HepG2 (cell line): ENCODE measurements at regions not wholly inside any gene's neighbourhood (a gene's known extent, or its start where the extent isn't known, plus 50 kb on each side); places are given as distances from the start of the nearest gene placed in this dataset.

Source experiments
- BHLHE40 ChIP-seq: IDR thresholded peaks from 2 replicates; pipeline ENCODE4 v1.6.1; 2011; ENCODE audit warnings: low read length, improper control_type of control experiment
- CREB1 ChIP-seq, 2 experiments: fragments of 450-650 bp in 1 of 2; IDR thresholded peaks; 2 replicates each; pipeline ENCODE4 v1.6.1; 2016 to 2017; ENCODE audit warnings: control low read depth in 1 of 2, mild to moderate bottlenecking in 1 of 2, missing compliant biosample characterization in 1 of 2, missing genetic modification characterization in 1 of 2
- CTCF ChIP-seq: sonication (generic); formaldehyde crosslinking; IDR thresholded peaks from 2 replicates; pipeline ENCODE4 v1.5.0; 2020; ENCODE audit warnings: mild to moderate bottlenecking, missing genetic modification reagents, moderate library complexity
- GTF2F1 ChIP-seq: fragments of 150-350 bp; IDR thresholded peaks from 2 replicates; pipeline ENCODE4 v1.6.1; 2014; ENCODE audit warnings: low read length
- HMGA1 ChIP-seq: sonication (generic); formaldehyde crosslinking; conservative IDR thresholded peaks from 2 replicates; pipeline ENCODE4 v1.4.0; 2020; ENCODE audit warnings: missing genetic modification reagents
- HNRNPH1 ChIP-seq: fragments of 200-400 bp; formaldehyde crosslinking; optimal IDR thresholded peaks from 2 replicates; pipeline ENCODE3; 2017; ENCODE audit warnings: mild to moderate bottlenecking, low read depth, low read length
- KLF16 ChIP-seq, 2 experiments: sonication (generic) in 1 of 2; formaldehyde crosslinking in 1 of 2; IDR thresholded peaks; 2 replicates each; pipeline versions ENCODE4 v1.6.1 to v1.8.0; 2016 to 2023; ENCODE audit warnings: missing genetic modification reagents in 2 of 2, missing compliant biosample characterization in 1 of 2
- RCOR2 ChIP-seq: IDR thresholded peaks from 2 replicates; pipeline ENCODE4 v1.6.1; 2016; ENCODE audit warnings: missing biosample characterization, missing genetic modification reagents
- ZNF20 ChIP-seq: sonication (generic); formaldehyde crosslinking; IDR thresholded peaks from 2 replicates; pipeline ENCODE4 v1.4.0; 2020; ENCODE audit warnings: mild to moderate bottlenecking, moderate library complexity, missing genetic modification reagents
- TF ChIP-seq, protein P1 (sequence below): sonication (generic); formaldehyde crosslinking; IDR thresholded peaks from 2 replicates; pipeline ENCODE4 v1.8.0; 2022; ENCODE audit warnings: mild to moderate bottlenecking, missing genetic modification reagents, borderline replicate concordance

- TF ChIP-seq CTCF (CRISPR knock-in tag) (no peak), GTF2F1 (no peak), KLF16 (CRISPR knock-in tag; IDR thresholded peaks at IDR 0.05) (no peak), RCOR2 (no peak), HNRNPH1 (no peak), BHLHE40 (no peak), CREB1 (IDR thresholded peaks at IDR 0.05) (no peak), CREB1 (CRISPR knock-in tag; IDR thresholded peaks at IDR 0.05) (no peak), HMGA1 (no peak), ZNF20 (no peak)
- TF ChIP-seq, protein P1, sequence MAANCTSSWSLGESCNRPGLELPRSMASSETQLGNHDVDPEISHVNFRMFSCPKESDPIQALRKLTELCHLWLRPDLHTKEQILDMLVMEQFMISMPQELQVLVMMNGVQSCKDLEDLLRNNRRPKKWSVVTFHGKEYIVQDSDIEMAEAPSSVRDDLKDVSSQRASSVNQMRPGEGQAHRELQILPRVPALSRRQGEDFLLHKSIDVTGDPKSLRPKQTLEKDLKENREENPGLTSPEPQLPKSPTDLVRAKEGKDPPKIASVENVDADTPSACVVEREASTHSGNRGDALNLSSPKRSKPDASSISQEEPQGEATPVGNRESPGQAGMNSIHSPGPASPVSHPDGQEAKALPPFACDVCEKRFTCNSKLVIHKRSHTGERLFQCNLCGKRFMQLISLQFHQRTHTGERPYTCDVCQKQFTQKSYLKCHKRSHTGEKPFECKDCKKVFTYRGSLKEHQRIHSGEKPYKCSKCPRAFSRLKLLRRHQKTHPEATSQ (CRISPR knock-in tag): no peak
Observed at GRCh38 chr19:28614634-28615545, 598.1 kb downstream of the UQCRFS1 start.
